NCI-H2081 treated with DMSO at 0.1 percent for 48 hours (cell line): ENCODE measurements at regions not wholly inside any gene's neighbourhood (a gene's known extent, or its start where the extent isn't known, plus 50 kb on each side); places are given as distances from the start of the nearest gene placed in this dataset.

Experiments used
- DNase-seq: peaks from one replicate; lab custom pipeline; 2025; lab: John Stamatoyannopoulos, UW

GRCh38 chr22:23522623-23523251, 57.4 kb downstream of the IGLL1 start:
- no peak for DNase-seq

GRCh38 chr22:23521441-23522113, 58.5 kb downstream of the IGLL1 start:
- peak; percentile 66 for DNase-seq

- no peak for DNase-seq
These were observed 59.1 kb downstream of the IGLL1 start for GRCh38 chr22:23520863-23521440.

GRCh38 chr22:23519442-23520157, 60.5 kb downstream of the IGLL1 start:
- no peak for DNase-seq

- no peak for DNase-seq
These were observed 61.5 kb downstream of the IGLL1 start for GRCh38 chr22:23518376-23519187.

- no peak for DNase-seq
These were observed 62.2 kb downstream of the IGLL1 start for GRCh38 chr22:23517804-23518375.

GRCh38 chr22:23516304-23516703, 63.8 kb downstream of the IGLL1 start:
- DNase-seq = no peak

GRCh38 chr22:23514322-23515038, 65.6 kb downstream of the IGLL1 start:
- DNase-seq = no peak

GRCh38 chr22:23513705-23514104, 66.4 kb downstream of the IGLL1 start:
- DNase-seq = no peak

GRCh38 chr22:23513133-23513532, 67.0 kb downstream of the IGLL1 start:
- DNase-seq = no peak

GRCh38 chr22:23512721-23513120, 67.4 kb downstream of the IGLL1 start:
- DNase-seq = no peak

- DNase-seq = no peak
These were observed 67.8 kb downstream of the IGLL1 start for GRCh38 chr22:23512348-23512705.

- no peak for DNase-seq
These were observed 68.3 kb downstream of the IGLL1 start for GRCh38 chr22:23511627-23512347.

GRCh38 chr22:23509571-23510302, 70.4 kb downstream of the IGLL1 start:
- no peak for DNase-seq

GRCh38 chr22:23504516-23504915, 75.6 kb downstream of the IGLL1 start:
- DNase-seq = no peak

GRCh38 chr22:23503736-23504440, 76.2 kb downstream of the IGLL1 start:
- no peak for DNase-seq

GRCh38 chr22:23503142-23503541, 76.9 kb downstream of the IGLL1 start:
- no peak for DNase-seq

GRCh38 chr22:23501708-23502107, 78.4 kb downstream of the IGLL1 start:
- DNase-seq = no peak

GRCh38 chr22:23501261-23501619, 78.8 kb downstream of the IGLL1 start:
- DNase-seq = no peak
